Transverse colon (tissue), 3 donors: ENCODE measurements at regions not wholly inside any gene's neighbourhood (a gene's known extent, or its start where the extent isn't known, plus 50 kb on each side); places are given as distances from the start of the nearest gene placed in this dataset.

Experiments
- CTCF ChIP-seq, 5 experiments: fragments of 200-600 bp in 3 of 5; fragments of 450-650 bp in 2 of 5; sonication (generic) in 3 of 5; IDR thresholded peaks; 1 replicate in 2 of 5; 2 replicates in 3 of 5; pipeline ENCODE4 v1.5.1; 2016 to 2017; ENCODE audit warnings: antibody characterized with exemption in 5 of 5, inconsistent platforms in 3 of 5, mild to moderate bottlenecking in 2 of 5, moderate library complexity in 1 of 5
- EP300 ChIP-seq: sonication (generic); formaldehyde crosslinking; IDR thresholded peaks from one replicate; pipeline ENCODE4 v1.6.1; 2017; ENCODE audit warnings: antibody characterized with exemption, low read depth
- POLR2A ChIP-seq: fragments of 450-650 bp; IDR thresholded peaks from one replicate; pipeline ENCODE4 v1.6.1; 2016; ENCODE audit warnings: antibody characterized with exemption, mild to moderate bottlenecking, moderate library complexity

GRCh38 chr12:126282691-126283090 lies 1217.5 kb downstream of the AACS start:
- no peak for TF ChIP-seq CTCF (IDR thresholded peaks at IDR 0.05)
- no peak for TF ChIP-seq EP300
- no peak for TF ChIP-seq POLR2A
